HG02981 (cell line): ENCODE measurements at regions not wholly inside any gene's neighbourhood (a gene's known extent, or its start where the extent isn't known, plus 50 kb on each side); places are given as distances from the start of the nearest gene placed in this dataset.

Experiments
- ATAC-seq: cut with Tn5 transposase; IDR thresholded peaks from one replicate; pipeline ENCODE4 v1.9.1; 2021; ENCODE audit warnings: mild to moderate bottlenecking, moderate library complexity; ENCODE audit not compliant: unreplicated experiment

DNA sequence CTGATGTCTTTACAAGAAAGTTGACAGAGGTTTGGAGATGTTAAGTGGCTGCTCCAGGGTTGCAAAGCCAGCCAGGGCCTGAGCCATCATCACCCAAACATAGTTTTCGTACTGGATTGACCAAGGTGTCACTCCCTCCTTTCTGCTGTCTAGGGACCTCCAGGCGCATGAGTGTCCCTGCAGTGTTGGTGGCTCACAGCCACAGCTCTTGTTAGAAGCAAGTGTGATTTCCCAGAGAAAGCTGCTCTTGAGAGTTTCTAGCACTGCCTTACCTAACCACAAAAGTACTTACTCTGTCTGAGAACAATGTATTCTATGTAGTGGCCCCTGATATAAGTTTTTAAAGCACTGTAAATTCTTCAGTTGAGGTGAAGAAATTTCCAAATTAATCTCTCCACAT lies 144.1 kb downstream of the SOX2 start:
- no peak for ATAC-seq

DNA sequence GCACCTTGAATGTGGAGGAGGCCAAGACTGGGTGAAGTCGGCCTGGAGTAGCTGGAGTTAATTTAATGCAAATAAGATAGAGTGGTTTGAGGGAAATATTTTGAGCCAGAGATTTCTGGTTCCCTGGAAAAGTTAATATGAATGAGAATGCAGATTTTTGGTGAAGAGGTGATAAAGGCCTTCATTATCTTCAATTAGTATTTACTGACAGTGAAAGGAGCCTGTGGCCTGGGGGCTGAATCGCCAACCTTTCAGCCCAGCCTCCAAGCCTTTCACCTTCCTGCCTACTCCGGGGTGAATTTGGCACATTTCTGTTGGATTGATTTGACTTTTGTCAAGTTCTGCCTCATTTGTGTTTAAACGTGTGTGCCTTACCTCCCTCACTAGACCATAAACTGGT lies 147.8 kb downstream of the SOX2 start:
- no peak for ATAC-seq

DNA sequence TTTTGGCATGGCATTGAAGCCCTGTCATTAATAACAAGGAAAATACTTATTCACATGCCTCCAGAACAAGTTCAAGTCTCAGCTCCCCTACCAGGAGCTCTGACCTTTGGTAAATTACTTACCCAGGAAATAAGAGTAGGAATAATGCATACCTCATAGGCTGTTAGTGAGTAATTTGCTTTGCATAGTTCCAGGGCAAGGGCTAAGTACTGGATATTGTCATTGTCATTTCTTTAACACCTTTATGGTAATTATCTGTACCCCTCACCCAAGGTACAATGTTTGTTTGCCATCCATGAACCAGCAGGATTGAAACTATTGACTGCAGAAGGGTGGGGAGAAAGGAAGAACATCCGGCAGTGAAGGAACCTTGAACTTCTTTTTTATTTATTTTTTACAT lies 148.5 kb downstream of the SOX2 start:
- ATAC-seq = no peak

DNA sequence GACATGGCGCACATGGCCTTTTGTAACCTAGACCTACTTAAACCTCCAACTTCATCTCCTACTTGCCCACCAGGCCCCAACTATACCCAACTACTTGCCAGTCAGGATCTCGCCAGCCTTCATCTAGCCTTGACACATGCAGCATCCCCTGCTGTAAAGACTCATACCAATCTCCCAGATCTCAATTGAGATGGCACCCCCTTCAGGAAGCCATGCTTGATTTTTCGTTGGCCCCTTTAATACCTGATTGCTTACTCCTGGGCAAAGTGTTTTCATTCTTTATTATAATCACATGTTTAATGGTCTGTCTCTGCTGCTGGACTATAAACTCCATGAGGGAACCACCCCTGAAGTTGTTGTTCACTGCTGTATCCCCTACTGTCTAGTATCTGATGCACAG lies 150.8 kb downstream of the SOX2 start:
- no peak for ATAC-seq

DNA sequence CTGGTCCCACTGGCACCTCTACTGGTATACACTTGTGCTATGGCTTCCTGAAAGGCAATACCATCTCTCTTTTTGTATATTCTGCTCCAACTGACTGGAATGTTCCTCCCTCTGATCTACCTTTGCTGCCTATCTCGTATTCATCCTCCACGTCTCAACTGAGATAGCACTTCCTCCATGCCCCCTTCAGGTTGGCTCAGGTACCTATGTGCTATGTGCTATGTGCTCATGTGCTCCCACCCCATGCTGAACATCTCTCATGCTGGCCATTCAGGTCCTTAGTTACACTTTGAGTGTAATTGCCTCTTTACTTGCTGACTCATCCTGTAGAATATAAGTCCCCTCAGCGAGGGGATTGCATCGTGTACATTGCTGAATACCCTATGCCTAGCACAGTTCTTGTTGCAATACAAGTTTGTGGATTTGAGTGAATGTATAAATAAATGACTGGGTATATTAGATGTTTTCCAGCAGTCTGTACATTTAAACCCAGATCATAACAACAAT lies 156.9 kb downstream of the SOX2 start:
- ATAC-seq = no peak

DNA sequence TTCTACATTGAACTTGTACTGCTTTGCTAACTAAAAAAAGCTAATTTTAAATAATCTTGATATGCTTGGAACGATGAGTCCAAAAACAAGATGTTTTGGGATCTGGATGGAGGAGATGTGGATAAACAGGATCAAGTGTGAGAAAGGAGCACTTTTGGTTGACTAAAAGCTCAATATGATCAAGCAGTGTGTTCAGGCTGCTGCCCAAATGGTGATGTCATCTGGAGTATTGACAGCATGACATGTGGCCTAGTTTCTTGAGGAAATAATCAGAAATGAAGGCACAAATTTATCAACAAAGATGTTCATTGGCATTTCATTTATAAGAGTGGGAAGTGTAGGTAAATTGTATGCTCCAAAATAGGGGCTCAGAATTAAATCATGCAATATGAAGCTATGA lies 161.2 kb downstream of the SOX2 start:
- ATAC-seq = no peak

DNA sequence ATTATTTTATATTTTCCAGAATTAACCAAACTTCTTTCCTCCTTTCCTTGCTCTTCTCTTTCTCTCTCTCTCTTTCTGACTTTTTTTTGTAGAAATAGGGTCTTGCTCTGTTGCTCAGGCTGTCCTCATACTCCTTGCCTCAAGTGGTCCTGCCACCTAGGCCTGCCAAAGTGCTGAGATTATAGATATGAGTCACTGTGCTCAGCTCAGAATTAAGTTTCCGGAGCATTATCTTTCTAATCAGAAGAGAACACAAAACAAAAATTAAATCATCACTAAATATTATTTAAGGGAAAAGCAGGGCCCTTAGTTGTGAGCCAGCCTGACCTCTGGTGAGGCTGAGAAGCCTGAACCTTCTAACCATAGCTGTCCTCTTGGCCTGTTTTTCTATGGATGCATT lies 168.2 kb downstream of the SOX2 start:
- no peak for ATAC-seq

DNA sequence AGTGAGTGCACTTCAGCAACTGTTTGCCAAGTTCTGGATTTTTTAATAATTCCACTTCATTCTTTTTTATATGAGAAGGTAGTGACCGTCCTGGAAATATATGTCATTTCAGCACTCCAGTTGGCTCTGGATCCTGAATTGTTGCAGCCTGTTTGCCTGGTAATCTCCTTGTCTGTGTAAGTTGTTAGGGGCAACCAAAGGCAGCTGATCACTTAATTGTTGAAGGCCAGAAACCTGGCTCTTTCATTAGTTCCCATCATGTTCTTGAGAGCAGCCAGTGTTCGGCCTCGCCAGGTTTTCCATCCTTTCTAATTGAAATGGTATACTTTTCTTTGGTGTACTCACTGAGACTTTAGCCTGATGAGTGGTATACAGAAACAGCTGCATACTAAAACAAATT lies 168.6 kb downstream of the SOX2 start:
- no peak for ATAC-seq

DNA sequence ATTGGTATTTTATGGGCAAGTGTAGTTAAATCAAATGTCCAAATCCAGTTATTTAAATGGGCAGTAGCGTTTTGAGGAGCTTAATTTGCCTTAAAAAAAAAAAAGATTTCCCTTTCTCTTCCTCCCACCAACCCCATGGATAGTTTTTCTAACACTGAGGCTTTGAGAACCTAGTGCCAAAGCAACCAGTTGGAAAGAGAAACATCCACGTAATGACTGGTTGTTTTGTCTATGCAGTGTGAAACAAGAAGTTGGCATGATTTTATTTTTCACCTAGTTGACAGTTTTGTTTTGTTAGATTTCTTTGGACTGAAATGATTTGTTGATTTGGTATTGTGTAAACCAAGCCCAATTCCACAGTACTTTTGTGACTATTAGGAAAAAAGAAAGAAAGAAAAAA lies 170.0 kb downstream of the SOX2 start:
- ATAC-seq = no peak

DNA sequence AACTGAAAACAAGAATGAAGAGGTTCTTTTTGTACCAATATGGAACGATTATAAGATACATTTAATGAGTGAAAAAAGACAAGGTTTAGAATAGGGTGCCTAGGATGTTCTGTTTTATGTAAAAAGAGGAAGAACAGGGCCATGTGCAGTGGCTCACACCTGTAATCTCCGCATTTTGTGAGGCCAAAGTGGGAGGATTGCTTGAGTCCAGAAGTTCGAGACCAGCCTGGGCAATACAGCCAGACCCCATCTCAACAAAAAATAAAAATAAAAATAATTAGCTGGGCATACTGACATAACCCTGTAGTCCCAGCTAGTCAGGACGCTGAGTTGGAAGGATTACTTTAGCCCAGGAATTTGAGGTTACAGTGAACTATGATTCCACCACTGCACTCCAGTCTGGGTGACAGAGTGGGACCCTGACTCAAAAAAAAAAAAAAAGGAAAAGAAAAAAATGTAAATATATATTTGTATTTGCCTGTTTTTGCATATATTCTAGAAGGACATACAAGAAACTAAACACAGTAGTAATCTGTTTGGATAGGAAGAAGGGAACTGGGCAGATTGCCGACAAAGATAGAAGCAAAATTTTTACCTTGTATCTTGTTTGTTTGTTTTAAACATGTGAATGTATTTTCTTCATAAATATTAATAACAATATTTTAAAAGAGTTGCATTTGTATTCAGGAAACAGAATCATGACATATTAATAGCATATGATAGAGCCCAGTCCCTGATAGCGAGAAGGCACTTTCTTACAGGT lies 174.3 kb downstream of the SOX2 start:
- ATAC-seq = no peak

DNA sequence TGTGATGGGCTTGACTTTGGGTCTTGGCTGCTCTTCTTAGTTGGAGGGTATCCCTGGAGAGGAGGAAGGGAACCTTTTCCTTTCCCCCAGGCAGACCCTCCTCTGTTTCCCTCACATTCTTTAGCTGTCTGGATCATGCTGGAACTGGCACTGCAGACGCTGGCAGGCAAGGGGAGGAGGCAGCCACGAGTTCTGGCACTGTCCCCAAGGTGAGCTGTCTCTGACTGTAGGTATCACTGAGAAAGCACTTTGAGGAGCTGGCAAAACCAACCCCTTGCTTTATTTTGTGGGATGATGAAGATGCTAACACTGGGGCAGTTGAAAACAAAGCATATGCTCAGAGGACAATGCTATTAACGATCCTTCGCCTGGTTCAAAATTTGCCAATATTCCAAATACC lies 175.0 kb downstream of the SOX2 start:
- ATAC-seq = no peak

DNA sequence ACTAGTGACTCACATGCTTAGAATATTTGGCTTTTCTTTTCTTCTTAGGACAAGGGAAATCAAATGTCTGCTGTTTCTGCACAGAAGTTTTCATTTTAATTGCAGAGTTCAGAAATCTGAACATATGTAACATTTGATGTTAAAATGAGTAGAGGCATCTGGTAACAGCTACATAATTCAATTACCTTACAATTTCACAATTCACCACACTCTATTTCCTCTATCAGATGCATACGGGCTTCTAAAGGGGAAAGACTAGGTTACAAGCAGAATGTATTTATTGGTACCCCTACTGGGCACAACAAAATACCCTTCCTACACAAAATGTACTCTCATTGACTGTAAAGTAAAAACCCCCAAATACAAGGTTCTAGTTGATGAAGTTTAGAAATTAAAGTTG lies 176.0 kb downstream of the SOX2 start:
- ATAC-seq = no peak

DNA sequence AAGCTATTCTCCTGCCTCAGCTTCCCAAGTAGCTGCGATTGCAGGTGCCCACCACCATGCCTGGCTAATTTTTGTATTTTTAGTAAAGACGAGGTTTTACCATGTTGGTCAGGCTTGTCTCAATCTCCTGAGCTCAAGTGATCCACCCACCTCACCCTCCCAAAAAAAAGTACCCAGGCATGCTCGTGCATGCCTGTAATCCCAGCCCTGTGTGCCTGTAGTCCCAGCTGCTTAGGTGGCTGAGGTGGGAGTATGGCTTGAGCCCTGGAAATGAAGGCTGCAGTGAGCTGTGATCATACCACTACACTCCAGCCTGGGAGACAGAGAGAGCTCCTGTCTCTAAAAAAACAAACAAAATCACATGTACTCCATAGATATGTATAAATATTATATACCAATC lies 176.5 kb downstream of the SOX2 start:
- no peak for ATAC-seq

DNA sequence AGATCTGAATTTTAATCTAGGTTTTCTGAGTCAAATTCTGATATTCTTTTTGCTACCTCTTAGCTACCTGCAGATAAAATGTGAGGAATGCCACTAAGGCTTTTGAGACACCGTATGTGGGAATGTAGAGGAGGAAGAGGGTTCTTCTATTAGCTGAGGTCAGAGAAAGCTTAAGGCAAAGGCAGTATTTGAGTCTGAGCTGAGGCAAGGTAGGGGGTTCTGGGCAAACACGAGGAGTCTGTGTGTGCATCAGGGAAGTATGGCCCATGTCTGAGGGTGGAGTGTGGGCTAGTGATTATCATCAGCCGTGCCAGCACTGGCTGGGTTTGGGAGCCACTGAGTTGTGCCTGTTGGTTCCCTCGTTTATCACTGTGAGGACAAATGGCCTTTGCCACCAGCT lies 181.1 kb downstream of the SOX2 start:
- ATAC-seq = no peak

DNA sequence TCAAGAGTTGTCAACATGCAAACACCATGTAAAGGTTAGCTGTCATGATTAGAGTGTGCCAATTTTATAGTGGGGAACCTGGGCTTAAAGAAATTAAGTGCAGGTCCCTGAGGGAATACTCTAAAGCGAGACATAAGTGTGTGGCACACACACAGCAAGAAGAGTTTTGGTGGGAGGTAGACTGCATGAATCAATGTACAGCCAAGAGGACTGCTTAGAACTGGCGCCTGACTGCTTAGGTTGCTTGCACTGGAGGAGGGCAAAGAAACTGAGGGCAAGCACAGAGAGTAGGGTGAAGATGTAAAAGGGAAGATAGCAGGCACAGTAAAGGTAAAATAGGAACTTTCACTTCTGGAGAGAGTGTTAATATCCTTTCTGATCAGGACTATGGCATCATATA lies 184.9 kb downstream of the SOX2 start:
- ATAC-seq = no peak

DNA sequence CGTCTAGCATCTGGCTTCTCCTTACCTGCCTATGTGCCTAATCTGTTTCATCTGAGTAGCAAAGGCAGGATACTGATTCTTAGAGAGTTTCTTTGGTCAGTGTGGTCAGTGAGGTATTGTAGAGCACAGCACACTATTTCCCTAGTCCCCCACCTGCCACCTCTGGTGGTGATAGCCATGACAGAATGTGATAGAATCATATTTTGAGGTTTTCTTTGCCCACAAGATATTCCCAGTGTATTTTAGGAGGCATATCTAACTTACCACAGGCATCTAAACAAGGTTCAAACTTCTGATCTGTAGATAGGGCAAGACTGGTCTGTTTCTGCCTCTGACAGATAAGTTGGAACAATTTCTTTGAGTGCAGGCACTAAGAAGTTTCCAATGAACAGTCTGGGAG lies 188.0 kb downstream of the SOX2 start:
- no peak for ATAC-seq

DNA sequence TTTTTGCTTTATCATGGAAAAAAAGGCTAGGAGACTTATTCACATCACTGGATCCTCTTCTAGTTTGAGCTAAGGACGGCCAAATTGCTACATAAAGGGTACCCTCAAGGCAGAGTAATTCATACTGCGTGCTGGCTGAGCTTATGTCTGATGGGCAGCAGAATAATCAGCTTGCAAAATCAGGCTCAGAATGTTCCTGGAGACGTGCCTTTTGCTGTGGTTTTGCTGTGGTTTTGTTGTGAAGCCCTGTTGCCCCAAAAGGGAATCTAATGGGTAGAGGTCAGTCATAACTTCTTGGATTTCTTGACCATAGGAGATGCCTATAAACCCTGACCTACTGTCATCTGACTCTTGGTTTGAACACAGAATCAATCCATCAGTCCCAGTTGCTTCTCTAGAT lies 189.9 kb downstream of the SOX2 start:
- ATAC-seq = no peak

DNA sequence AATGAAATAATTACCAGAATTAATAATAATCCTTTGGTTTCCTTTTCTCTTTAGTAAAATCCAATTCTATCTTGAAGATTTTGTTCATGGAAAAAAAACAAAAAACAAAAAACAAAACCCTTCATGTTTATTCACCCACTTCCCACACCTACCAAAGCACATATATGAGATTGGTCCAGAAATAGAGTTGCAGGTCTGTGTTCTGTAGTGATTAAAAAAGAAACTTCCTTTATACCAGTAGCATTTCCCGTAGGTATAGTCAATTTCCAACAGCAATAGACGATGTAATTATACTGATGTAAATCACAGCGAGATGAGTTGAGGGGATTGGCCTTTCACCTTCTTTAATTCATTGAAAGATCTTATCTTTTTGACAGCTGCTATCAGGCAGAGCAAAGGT lies 194.6 kb downstream of the SOX2 start:
- ATAC-seq = no peak

DNA sequence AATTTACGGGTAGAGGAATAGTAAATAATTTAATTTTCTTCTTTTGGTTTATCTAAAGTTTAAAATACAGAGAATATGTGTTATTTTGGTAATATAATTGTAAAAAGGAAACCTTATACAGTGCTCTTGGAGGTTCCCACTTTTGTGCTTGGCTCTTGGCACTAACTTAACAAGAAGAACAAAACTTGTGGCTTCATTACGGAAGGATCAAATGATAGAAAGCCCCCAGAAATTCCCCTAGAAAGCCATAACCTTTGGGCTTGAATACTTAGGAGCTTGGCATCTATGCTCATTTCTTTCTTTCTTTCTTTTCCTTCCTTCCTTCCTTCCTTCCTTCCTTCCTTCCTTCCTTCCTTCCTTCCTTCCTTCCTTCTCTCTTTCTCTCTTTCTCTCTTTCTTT lies 197.5 kb downstream of the SOX2 start:
- no peak for ATAC-seq

DNA sequence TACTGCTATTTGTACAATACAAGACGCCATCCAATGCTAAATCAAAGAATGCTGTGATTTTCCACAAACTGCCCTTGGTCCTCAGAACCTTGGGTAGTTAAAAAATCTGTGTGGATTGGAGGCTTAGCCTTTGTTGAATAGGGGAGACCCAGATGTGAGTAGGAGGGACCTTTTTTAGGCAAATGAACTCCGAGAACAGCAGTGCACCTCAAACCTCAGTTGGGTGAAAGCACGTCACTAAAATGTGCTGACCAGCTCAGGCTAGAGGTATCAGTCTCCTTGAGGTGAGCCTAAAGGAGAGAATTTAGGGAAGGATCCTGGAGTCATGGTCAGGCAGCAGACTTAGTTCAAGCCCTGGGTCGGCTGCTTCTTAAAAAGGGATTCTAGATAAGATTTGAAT lies 200.7 kb downstream of the SOX2 start:
- no peak for ATAC-seq

DNA sequence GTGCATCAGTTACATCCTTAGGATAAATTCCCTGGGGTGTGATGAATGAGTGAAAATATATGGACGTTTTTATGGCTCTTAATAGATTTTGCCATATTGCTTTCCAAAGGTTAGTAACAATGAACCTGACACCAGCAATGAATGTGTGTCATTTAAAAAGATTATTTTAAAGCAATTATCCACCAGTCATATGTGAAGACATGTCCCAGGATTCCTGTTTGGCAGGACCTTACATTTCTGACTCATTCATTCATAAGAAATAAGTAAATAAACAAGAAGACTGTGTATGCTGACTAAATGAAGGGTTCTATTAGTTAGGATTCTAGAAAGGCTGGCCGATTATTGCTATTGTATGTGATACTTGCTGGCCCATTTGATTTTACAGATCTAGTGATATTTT lies 201.5 kb downstream of the SOX2 start:
- no peak for ATAC-seq

DNA sequence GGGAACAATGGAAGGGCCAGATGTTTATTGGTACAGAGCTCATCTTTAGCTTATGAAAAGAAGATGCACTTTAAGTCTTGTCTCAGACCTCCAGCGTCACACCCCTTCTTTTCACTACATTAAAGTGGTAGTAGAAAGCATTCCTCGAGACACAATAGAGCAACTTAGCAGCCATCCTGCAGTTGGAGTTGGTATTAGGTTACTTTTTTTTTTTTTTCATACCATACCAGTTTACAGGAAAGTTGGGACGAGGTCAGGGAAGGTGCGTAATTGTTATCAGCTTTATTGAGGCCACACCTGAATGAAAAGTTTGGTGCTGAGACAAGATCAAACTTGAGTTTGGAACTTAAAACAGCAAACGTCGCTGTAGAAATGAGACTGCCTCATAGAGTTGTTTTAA lies 203.8 kb downstream of the SOX2 start:
- no peak for ATAC-seq

DNA sequence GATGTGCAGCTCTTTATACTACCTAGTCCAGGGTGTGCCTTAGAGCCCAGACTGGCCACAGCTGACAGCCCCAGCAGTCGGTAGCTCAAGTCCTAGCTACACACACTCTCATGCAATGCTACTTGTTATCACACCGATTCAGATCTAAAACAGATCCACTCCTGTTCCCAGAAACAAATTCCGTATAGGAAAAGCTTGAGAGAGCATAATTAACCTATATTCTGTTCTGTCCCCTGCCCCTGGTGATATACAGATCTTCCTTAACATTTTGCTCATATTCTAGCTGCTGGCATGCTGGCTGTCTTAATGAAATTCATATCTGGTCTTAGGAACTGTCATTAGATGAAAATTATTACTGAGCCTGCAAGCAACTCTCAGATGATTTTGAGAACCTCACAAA lies 204.3 kb downstream of the SOX2 start:
- ATAC-seq = no peak
